SH-SY5Y (cell line): ENCODE measurements at regions not wholly inside any gene's neighbourhood (a gene's known extent, or its start where the extent isn't known, plus 50 kb on each side); places are given as distances from the start of the nearest gene placed in this dataset.

ENCODE experiments used
- GATA2 ChIP-seq: IDR thresholded peaks from 2 replicates; pipeline ENCODE4 v1.6.1; 2011; ENCODE audit warnings: mild to moderate bottlenecking, low read depth, low read length
- GATA3 ChIP-seq: IDR thresholded peaks from 2 replicates; pipeline ENCODE4 v1.6.1; 2011; ENCODE audit warnings: low read depth, mild to moderate bottlenecking, low read length, moderate library complexity

DNA sequence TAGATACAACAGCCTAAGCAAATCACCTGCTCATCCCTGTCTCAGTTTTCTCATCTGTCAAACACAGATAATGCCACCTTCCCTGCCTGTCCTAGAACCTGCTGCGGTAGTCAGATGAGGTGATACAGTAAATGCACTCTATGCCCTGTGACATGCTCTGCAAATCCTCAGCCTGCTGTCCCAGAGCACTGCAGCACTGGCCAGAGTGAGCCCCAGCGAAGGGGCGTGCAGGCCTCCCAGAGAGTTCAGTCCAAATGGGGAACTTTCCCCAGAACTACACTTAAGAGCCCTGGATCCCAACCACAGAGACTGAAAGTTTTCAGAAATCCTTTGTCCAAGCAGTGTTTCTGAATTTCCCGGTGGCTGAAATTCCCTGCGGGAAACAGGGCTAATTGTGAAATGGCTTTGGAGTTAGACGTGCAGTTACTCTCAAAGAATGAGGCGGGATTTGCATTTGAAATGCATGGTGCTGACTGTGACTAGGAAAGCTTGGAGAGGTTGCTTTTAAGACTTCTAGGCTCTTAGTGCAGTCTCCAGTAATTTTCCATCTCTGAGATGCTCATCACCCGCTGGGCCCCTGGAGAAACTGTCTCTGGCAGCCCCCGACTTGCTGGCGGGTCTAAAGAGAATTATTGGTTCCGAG lies 206.5 kb upstream of the AJAP1 start:
- TF ChIP-seq GATA2 (no peak), GATA3 (no peak)

GRCh38 chr1:4449972-4450371 lies 204.4 kb upstream of the AJAP1 start:
- no peak for TF ChIP-seq GATA2
- TF ChIP-seq GATA3: no peak

DNA sequence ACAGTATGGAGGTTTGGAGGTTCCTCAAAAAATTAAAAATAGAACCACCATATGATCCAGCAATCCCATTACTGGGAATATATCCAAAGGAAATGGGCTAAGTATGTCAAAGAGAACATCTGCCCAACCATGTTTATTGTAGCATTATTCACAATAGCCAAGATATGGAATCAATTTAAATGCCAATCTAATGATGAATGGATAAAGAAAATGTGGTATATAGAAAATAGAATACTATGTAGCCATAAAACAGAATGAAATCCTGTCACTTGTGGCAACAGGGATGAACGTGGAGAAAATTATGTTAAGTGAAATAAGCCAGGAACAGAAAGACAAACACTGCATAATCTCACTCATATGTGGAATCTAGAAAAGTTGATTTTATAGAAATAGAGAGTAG lies 201.7 kb upstream of the AJAP1 start:
- TF ChIP-seq GATA3 (no peak), GATA2 (no peak)

DNA sequence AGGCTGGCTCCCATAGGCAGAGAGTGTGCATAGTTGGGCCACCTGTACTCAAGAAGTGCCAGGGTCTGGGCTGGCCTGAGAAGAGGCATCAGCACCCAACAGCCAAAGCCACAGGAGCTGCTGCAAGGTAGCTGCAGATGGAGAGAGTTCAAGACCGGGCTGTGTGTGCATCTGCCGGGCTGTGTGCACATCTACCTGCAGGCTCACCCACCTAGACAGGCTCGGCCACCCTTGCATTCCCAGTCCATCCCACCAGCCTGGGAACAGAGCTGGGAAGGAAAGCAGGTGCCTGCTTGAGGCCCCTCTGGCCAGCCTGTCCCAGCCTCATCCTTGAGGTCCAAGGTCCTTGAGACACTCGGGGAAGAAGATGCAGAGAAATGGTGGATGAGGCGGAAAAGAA lies 194.4 kb upstream of the AJAP1 start:
- TF ChIP-seq GATA2 (no peak), GATA3 (no peak)

DNA sequence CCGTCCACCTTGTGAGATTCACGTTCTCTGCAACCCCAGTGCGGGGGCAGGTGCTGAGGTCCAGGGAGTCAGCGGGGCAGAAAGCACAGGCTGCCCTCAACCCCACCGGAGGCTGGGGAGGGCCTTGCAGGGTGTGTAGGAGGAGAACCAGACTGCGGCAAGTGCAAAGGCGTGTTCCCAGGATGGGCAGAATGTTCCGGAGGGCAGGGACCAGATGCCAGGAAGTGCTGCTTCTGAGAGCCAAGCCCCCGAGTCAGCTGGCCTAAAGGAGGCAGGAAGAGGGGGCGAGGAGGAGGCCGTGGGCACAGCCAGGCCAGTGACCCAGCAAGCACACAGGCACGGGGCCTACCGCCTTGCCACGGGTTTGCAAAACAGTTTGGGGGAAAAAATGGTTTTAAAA lies 193.8 kb upstream of the AJAP1 start:
- TF ChIP-seq GATA3 (no peak), GATA2 (no peak)

GRCh38 chr1:4461726-4462290 lies 192.6 kb upstream of the AJAP1 start:
- TF ChIP-seq GATA3: no peak
- TF ChIP-seq GATA2: no peak

DNA sequence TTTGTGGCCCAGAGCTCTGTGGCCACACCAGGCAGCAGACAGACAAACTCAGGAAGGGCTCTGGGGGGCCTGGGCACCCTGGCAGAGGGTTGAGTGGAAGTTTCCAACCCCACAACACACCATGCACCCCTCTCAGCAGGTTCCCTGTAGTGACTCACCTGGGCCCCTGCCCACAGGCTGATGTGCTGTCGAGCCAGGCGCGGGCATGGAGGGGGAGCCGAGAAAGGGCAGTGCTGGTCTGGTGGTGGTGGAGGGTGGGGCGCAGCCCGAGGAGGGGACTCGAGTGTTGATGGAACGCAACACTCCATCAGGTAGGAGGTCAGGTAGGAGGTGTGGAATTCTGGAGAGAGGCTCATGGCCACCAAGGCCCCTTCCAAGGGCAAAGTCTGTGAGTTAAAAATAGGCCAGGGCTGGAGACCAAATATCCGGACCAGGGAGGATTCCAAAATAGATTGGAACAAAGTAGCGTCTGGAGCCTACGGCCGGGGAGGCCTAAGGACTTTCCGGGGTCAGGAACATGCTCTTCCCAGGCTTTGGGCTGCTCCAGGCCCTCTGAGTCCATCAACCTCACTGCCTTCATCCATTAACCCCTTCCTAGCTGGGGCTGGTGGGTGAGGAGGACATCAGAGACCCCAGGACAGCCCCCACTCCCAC lies 191.5 kb upstream of the AJAP1 start:
- TF ChIP-seq GATA2: no peak
- no peak for TF ChIP-seq GATA3

GRCh38 chr1:4463631-4464030 lies 190.8 kb upstream of the AJAP1 start:
- TF ChIP-seq GATA2 (no peak), GATA3 (no peak)

DNA sequence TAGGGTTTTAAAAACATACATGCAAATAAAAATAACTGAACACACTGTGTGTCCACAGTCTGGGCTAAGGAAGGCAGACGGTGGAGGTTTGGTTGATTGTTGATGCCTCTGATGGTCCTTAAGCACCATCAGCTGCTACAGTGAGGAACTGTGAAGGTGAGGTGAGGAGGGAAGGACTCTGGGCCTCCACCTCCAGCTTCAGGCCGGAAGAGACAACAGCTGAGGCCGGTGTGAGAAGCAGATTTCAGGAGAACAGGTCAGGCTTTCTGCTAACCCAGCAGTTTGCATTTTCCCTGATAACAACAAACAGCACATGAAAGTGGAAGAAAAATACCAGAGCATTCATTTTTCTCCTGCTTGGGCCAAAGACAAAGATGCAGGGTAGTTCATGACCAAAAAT lies 189.9 kb upstream of the AJAP1 start:
- TF ChIP-seq GATA2: no peak
- TF ChIP-seq GATA3: no peak

- no peak for TF ChIP-seq GATA3
- TF ChIP-seq GATA2: no peak
Measured at GRCh38 chr1:4467241-4467640, 187.2 kb upstream of the AJAP1 start.

GRCh38 chr1:4468386-4468785 lies 186.0 kb upstream of the AJAP1 start:
- TF ChIP-seq GATA2 (no peak), GATA3 (no peak)

DNA sequence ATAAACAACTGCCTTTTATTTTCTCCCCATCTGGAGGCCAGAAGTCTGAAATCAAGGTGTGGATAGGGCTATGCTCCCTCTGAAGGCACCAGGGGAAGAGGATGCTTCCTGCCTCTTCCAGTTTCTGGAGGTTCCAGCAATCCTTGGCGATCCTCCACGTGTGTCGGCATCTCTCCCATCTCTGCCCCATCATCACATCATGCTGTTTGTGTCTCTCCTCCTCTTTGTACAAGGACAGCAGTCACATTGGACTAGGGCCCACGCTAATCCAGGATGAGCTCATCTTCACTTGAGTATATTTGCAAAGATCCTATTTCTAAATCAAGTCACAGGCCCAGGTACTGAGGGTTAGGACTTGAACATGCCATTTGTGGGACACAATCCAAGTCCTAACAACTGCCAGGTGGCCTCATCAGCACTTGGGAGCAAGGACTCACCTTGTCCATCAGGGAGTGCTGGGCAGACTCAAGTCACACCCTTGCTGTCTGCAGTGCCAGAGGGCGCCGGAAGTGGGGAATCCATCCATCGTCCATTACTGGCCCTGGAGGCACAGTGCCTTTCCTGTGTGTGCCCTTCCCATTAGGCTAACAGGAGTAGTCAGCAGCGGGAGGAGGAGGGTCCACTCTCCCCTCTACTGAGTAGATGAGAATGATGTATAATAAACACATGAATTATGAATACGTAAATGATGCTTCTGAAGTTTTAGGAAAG lies 185.4 kb upstream of the AJAP1 start:
- TF ChIP-seq GATA3: no peak
- no peak for TF ChIP-seq GATA2

- TF ChIP-seq GATA2 (no peak), GATA3 (no peak)
Measured at GRCh38 chr1:4476394-4476793, 178.0 kb upstream of the AJAP1 start.

DNA sequence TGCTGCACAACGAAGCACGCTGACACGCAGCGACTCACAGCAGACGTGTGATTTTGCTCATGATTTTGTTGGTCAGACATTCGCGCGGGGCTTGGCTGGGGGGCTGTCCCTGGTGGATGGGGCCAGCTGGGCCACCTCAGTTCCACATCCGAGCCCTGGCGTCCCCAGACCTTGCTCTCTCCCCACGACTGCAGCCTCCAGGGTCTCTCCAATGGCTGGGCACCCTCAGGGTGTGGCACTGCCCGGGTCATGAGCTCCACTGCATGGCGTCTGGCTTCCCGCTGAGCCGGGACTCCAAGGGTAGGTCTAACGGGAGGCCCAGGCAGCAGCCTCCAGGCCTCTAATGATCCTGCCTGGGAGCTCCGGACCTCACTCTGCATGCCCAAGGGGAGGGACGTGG lies 173.0 kb upstream of the AJAP1 start:
- no peak for TF ChIP-seq GATA2
- no peak for TF ChIP-seq GATA3

GRCh38 chr1:4482526-4482925 lies 171.9 kb upstream of the AJAP1 start:
- TF ChIP-seq GATA2 (no peak), GATA3 (no peak)
